ENCODE measurements at regions not wholly inside any gene's neighbourhood (a gene's known extent, or its start where the extent isn't known, plus 50 kb on each side); places are given as distances from the start of the nearest gene placed in this dataset.

GRCh38 chr14:84804895-84805294 is 725.0 kb upstream of the FLRT2 start:
- no peak overlapping the region for H4K12ac ChIP-seq (ENCODE audit: low read depth, low read length)
- H2AFZ ChIP-seq (ENCODE audit: insufficient read depth, low read length, poor library complexity) = no peak overlapping the region
- WGBS (ENCODE audit: extremely low coverage, insufficient coverage, insufficient read length) = no CpG with 5 or more reads among the region's 1 CpG
- no peak for DNase-seq
- H3K4me1 ChIP-seq (ENCODE audit: control insufficient read depth in 1 of 2, insufficient read depth in 2 of 2, low read length in 2 of 2) = no peaks in the 10 kb centered on the region
- H3K36me3 ChIP-seq (ENCODE audit: control insufficient read depth in 1 of 2, insufficient read depth in 2 of 2, low read length in 2 of 2) = no peaks in the 10 kb centered on the region
- no peak overlapping the region for H3K4me3 ChIP-seq (ENCODE audit: low read depth, low read length)
- no peak overlapping the region for H4K91ac ChIP-seq (ENCODE audit: low read depth, low read length)
- H3K27me3 ChIP-seq (ENCODE audit: insufficient read depth, low read length) = no peaks in the 10 kb centered on the region
- no peak overlapping the region for H2AK5ac ChIP-seq (ENCODE audit: low read length)
- H3K79me2 ChIP-seq (ENCODE audit: control insufficient read depth, insufficient read depth, low read length, poor library complexity) = no peaks in the 10 kb centered on the region
- H3K4me2 ChIP-seq (ENCODE audit: low read length) = no peak overlapping the region
- no peak overlapping the region for H4K8ac ChIP-seq (ENCODE audit: low read depth, low read length)
- no peak overlapping the region for H3K4ac ChIP-seq (ENCODE audit: low read depth, low read length)
- no peak overlapping the region for H3K9ac ChIP-seq (ENCODE audit: low read length)
- H3K27ac ChIP-seq (ENCODE audit: low read depth, low read length) = no peak overlapping the region
- H3K23ac ChIP-seq (ENCODE audit: low read length) = no peak overlapping the region
- no peak overlapping the region for H3K18ac ChIP-seq (ENCODE audit: low read length)
- no peak overlapping the region for H2BK5ac ChIP-seq (ENCODE audit: low read depth, low read length, poor library complexity)
- no peak overlapping the region for H2BK12ac ChIP-seq (ENCODE audit: low read length)
- no peak overlapping the region for H2BK120ac ChIP-seq (ENCODE audit: insufficient read depth, low read length, poor library complexity)
- no peaks in the 10 kb centered on the region for H3K9me3 ChIP-seq (ENCODE audit: insufficient read depth, low read depth, low read length)
- H3K14ac ChIP-seq (ENCODE audit: low read length) = no peak overlapping the region
- no peaks in the 10 kb centered on the region for H3K79me1 ChIP-seq (ENCODE audit: low read length)

- H3K4me2 ChIP-seq (ENCODE audit: low read length) = no peak overlapping the region
- no peak overlapping the region for H3K18ac ChIP-seq (ENCODE audit: low read length)
- no peak overlapping the region for H3K14ac ChIP-seq (ENCODE audit: low read length)
- H2BK5ac ChIP-seq (ENCODE audit: low read depth, low read length, poor library complexity) = no peak overlapping the region
- H3K4ac ChIP-seq (ENCODE audit: low read depth, low read length) = no peak overlapping the region
- H3K4me3 ChIP-seq (ENCODE audit: low read depth, low read length) = no peak overlapping the region
- no peak for DNase-seq
- no peak overlapping the region for H4K12ac ChIP-seq (ENCODE audit: low read depth, low read length)
- no peak overlapping the region for H3K27ac ChIP-seq (ENCODE audit: low read depth, low read length)
- H3K79me2 ChIP-seq (ENCODE audit: control insufficient read depth, insufficient read depth, low read length, poor library complexity) = no peaks in the 10 kb centered on the region
- H3K4me1 ChIP-seq (ENCODE audit: control insufficient read depth in 1 of 2, insufficient read depth in 2 of 2, low read length in 2 of 2) = no peaks in the 10 kb centered on the region
- H3K9me3 ChIP-seq (ENCODE audit: insufficient read depth, low read depth, low read length) = no peaks in the 10 kb centered on the region
- H3K27me3 ChIP-seq (ENCODE audit: insufficient read depth, low read length) = no peaks in the 10 kb centered on the region
- H2BK12ac ChIP-seq (ENCODE audit: low read length) = no peak overlapping the region
- no peaks in the 10 kb centered on the region for H3K79me1 ChIP-seq (ENCODE audit: low read length)
- H3K9ac ChIP-seq (ENCODE audit: low read length) = no peak overlapping the region
- H3K23ac ChIP-seq (ENCODE audit: low read length) = no peak overlapping the region
- H2AK5ac ChIP-seq (ENCODE audit: low read length) = no peak overlapping the region
- no peaks in the 10 kb centered on the region for H3K36me3 ChIP-seq (ENCODE audit: control insufficient read depth in 1 of 2, insufficient read depth in 2 of 2, low read length in 2 of 2)
- no peak overlapping the region for H2AFZ ChIP-seq (ENCODE audit: insufficient read depth, low read length, poor library complexity)
- H4K8ac ChIP-seq (ENCODE audit: low read depth, low read length) = no peak overlapping the region
- no peak overlapping the region for H2BK120ac ChIP-seq (ENCODE audit: insufficient read depth, low read length, poor library complexity)
- no peak overlapping the region for H4K91ac ChIP-seq (ENCODE audit: low read depth, low read length)
These were observed 723.8 kb upstream of the FLRT2 start for GRCh38 chr14:84806181-84806580.

DNA sequence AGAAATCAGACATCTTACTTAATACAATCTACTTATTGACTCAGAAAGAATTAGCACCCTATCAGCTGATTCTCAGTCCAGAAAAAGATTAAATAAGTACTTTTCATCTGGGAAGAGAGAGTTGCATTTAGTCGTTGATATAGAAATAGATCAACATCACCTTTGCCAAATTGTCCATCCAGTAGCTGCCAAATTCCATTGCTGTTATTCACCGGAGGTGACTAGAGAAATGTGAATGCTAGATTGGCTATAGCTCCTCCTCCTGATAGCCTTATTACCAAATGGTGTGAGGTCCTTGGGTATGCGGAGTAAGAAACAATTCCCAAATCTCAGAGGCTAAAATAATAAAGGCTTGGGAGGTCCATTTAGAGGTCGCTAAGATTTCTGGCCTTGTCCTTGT is 723.3 kb upstream of the FLRT2 start:
- Histone ChIP-seq H2AFZ (ENCODE audit: insufficient read depth, low read length, poor library complexity) (no peak overlapping the region), H3K79me2 (ENCODE audit: control insufficient read depth, insufficient read depth, low read length, poor library complexity) (no peaks in the 10 kb centered on the region), H2BK120ac (ENCODE audit: insufficient read depth, low read length, poor library complexity) (no peak overlapping the region), H2BK5ac (ENCODE audit: low read depth, low read length, poor library complexity) (no peak overlapping the region), H4K12ac (ENCODE audit: low read depth, low read length) (no peak overlapping the region), H3K18ac (ENCODE audit: low read length) (no peak overlapping the region), H3K79me1 (ENCODE audit: low read length) (no peaks in the 10 kb centered on the region), H3K23ac (ENCODE audit: low read length) (no peak overlapping the region), H3K9me3 (ENCODE audit: insufficient read depth, low read depth, low read length) (no peaks in the 10 kb centered on the region), H3K9ac (ENCODE audit: low read length) (no peak overlapping the region), H3K27ac (ENCODE audit: low read depth, low read length) (no peak overlapping the region), H2BK12ac (ENCODE audit: low read length) (no peak overlapping the region), H3K14ac (ENCODE audit: low read length) (no peak overlapping the region), H3K36me3 (ENCODE audit: control insufficient read depth in 1 of 2, insufficient read depth in 2 of 2, low read length in 2 of 2) (no peaks in the 10 kb centered on the region), H4K8ac (ENCODE audit: low read depth, low read length) (no peak overlapping the region), H3K4ac (ENCODE audit: low read depth, low read length) (no peak overlapping the region), H3K4me3 (ENCODE audit: low read depth, low read length) (no peak overlapping the region), H4K91ac (ENCODE audit: low read depth, low read length) (no peak overlapping the region), H2AK5ac (ENCODE audit: low read length) (no peak overlapping the region), H3K4me2 (ENCODE audit: low read length) (no peak overlapping the region), H3K4me1 (ENCODE audit: control insufficient read depth in 1 of 2, insufficient read depth in 2 of 2, low read length in 2 of 2) (no peaks in the 10 kb centered on the region), H3K27me3 (ENCODE audit: insufficient read depth, low read length) (no peaks in the 10 kb centered on the region)
- no CpG with 5 or more reads among the region's 4 CpGs for WGBS (ENCODE audit: extremely low coverage, insufficient coverage, insufficient read length)
- no peak for DNase-seq

DNA sequence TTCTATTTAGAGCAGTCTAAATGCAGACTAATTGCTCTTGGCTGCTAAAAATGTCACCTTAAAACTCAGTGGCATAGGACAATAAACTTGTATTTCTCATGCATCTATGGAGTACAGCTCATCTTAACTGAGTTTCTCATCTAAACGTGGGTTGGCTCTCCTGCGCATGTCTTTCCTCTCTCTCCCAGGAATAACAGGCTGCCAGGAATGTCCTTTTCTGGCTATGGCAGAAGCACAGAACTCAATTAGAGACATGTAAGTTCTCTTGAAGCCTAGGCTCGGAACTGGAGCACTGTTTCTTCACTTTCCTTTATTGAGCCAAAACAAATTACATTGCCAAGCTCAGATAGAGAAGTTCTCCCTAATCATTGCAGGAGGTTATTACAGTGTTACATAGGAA is 722.3 kb upstream of the FLRT2 start:
- Histone ChIP-seq H3K4me3 (ENCODE audit: low read depth, low read length) (no peak overlapping the region), H3K36me3 (ENCODE audit: control insufficient read depth in 1 of 2, insufficient read depth in 2 of 2, low read length in 2 of 2) (no peaks in the 10 kb centered on the region), H2BK12ac (ENCODE audit: low read length) (no peak overlapping the region), H3K9me3 (ENCODE audit: insufficient read depth, low read depth, low read length) (no peaks in the 10 kb centered on the region), H3K79me2 (ENCODE audit: control insufficient read depth, insufficient read depth, low read length, poor library complexity) (no peaks in the 10 kb centered on the region), H4K12ac (ENCODE audit: low read depth, low read length) (no peak overlapping the region), H3K4me2 (ENCODE audit: low read length) (no peak overlapping the region), H3K9ac (ENCODE audit: low read length) (no peak overlapping the region), H3K4me1 (ENCODE audit: control insufficient read depth in 1 of 2, insufficient read depth in 2 of 2, low read length in 2 of 2) (no peaks in the 10 kb centered on the region), H3K14ac (ENCODE audit: low read length) (no peak overlapping the region), H3K18ac (ENCODE audit: low read length) (no peak overlapping the region), H2AFZ (ENCODE audit: insufficient read depth, low read length, poor library complexity) (no peak overlapping the region), H3K23ac (ENCODE audit: low read length) (no peak overlapping the region), H3K27ac (ENCODE audit: low read depth, low read length) (no peak overlapping the region), H4K91ac (ENCODE audit: low read depth, low read length) (no peak overlapping the region), H3K79me1 (ENCODE audit: low read length) (no peaks in the 10 kb centered on the region), H2BK120ac (ENCODE audit: insufficient read depth, low read length, poor library complexity) (no peak overlapping the region), H3K27me3 (ENCODE audit: insufficient read depth, low read length) (no peaks in the 10 kb centered on the region), H3K4ac (ENCODE audit: low read depth, low read length) (no peak overlapping the region), H4K8ac (ENCODE audit: low read depth, low read length) (no peak overlapping the region), H2AK5ac (ENCODE audit: low read length) (no peak overlapping the region), H2BK5ac (ENCODE audit: low read depth, low read length, poor library complexity) (no peak overlapping the region)
- DNase-seq = no peak
- no CpG with 5 or more reads among the region's 3 CpGs for WGBS (ENCODE audit: extremely low coverage, insufficient coverage, insufficient read length)

DNA sequence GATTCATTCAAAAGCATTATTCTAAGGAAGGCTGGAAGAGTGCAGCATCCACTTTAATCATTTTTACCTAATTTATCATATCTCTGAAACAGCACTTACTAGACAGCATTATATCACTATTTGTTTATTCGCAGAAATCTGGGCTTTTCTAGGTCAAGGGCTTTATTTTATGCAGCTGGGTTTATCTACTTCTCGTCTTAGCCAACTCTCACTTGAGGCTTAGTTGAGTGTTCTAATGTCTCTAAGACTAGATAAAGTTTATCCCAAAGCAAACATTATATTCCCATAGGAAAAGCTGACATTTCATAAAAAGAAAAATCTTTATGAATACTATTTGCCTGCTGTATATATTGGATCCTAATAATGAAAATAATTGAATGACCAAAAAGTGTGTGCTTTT is 720.8 kb upstream of the FLRT2 start:
- no peak overlapping the region for H3K14ac ChIP-seq (ENCODE audit: low read length)
- H3K27ac ChIP-seq (ENCODE audit: low read depth, low read length) = no peak overlapping the region
- no peaks in the 10 kb centered on the region for H3K36me3 ChIP-seq (ENCODE audit: control insufficient read depth in 1 of 2, insufficient read depth in 2 of 2, low read length in 2 of 2)
- no peak overlapping the region for H4K91ac ChIP-seq (ENCODE audit: low read depth, low read length)
- no peak overlapping the region for H2BK5ac ChIP-seq (ENCODE audit: low read depth, low read length, poor library complexity)
- H3K4me3 ChIP-seq (ENCODE audit: low read depth, low read length) = no peak overlapping the region
- H3K79me2 ChIP-seq (ENCODE audit: control insufficient read depth, insufficient read depth, low read length, poor library complexity) = no peaks in the 10 kb centered on the region
- no peak overlapping the region for H3K18ac ChIP-seq (ENCODE audit: low read length)
- H2BK12ac ChIP-seq (ENCODE audit: low read length) = no peak overlapping the region
- H2BK120ac ChIP-seq (ENCODE audit: insufficient read depth, low read length, poor library complexity) = no peak overlapping the region
- no CpG with 5 or more reads among the region's 2 CpGs for WGBS (ENCODE audit: extremely low coverage, insufficient coverage, insufficient read length)
- H3K27me3 ChIP-seq (ENCODE audit: insufficient read depth, low read length) = no peaks in the 10 kb centered on the region
- no peaks in the 10 kb centered on the region for H3K9me3 ChIP-seq (ENCODE audit: insufficient read depth, low read depth, low read length)
- no peak overlapping the region for H3K9ac ChIP-seq (ENCODE audit: low read length)
- no peak for DNase-seq
- H3K4me2 ChIP-seq (ENCODE audit: low read length) = no peak overlapping the region
- no peak overlapping the region for H2AFZ ChIP-seq (ENCODE audit: insufficient read depth, low read length, poor library complexity)
- no peak overlapping the region for H3K4ac ChIP-seq (ENCODE audit: low read depth, low read length)
- H3K4me1 ChIP-seq (ENCODE audit: control insufficient read depth in 1 of 2, insufficient read depth in 2 of 2, low read length in 2 of 2) = no peaks in the 10 kb centered on the region
- no peak overlapping the region for H2AK5ac ChIP-seq (ENCODE audit: low read length)
- H4K8ac ChIP-seq (ENCODE audit: low read depth, low read length) = no peak overlapping the region
- no peak overlapping the region for H4K12ac ChIP-seq (ENCODE audit: low read depth, low read length)
- H3K23ac ChIP-seq (ENCODE audit: low read length) = no peak overlapping the region
- no peaks in the 10 kb centered on the region for H3K79me1 ChIP-seq (ENCODE audit: low read length)
